GM21447 (cell line): ENCODE measurements at regions not wholly inside any gene's neighbourhood (a gene's known extent, or its start where the extent isn't known, plus 50 kb on each side); places are given as distances from the start of the nearest gene placed in this dataset.
"Not testable (repeated sequence)": the region's sequence is repeated elsewhere in the genome, so short reads cannot be mapped to it uniquely, and the experiment has no call there.

Source experiments
- ATAC-seq: cut with Tn5 transposase; IDR thresholded peaks from one replicate; pipeline ENCODE4 v1.9.1; 2021; ENCODE audit not compliant: unreplicated experiment

- ATAC-seq = no peak
Observed at GRCh38 chr1:4062560-4062959, 162.5 kb upstream of the C1orf174 start.

- no peak for ATAC-seq
Observed at GRCh38 chr1:4062992-4063391, 162.9 kb upstream of the C1orf174 start.

- ATAC-seq = no peak
Observed at GRCh38 chr1:4063516-4063915, 163.4 kb upstream of the C1orf174 start.

GRCh38 chr1:4064150-4064889, 164.2 kb upstream of the C1orf174 start:
- ATAC-seq = no peak

- no peak for ATAC-seq
Observed at GRCh38 chr1:4066860-4067599, 167.0 kb upstream of the C1orf174 start.

GRCh38 chr1:4068076-4068475, 168.0 kb upstream of the C1orf174 start:
- no peak for ATAC-seq

- no peak for ATAC-seq
Observed at GRCh38 chr1:4071653-4072052, 171.6 kb upstream of the C1orf174 start.

GRCh38 chr1:4072481-4073153, 172.5 kb upstream of the C1orf174 start:
- no peak for ATAC-seq

GRCh38 chr1:4075436-4076225, 175.6 kb upstream of the C1orf174 start:
- no peak for ATAC-seq

- no peak for ATAC-seq
Observed at GRCh38 chr1:4076346-4076745, 176.3 kb upstream of the C1orf174 start.

GRCh38 chr1:4078091-4078962, 178.3 kb upstream of the C1orf174 start:
- not testable (repeated sequence) for ATAC-seq

- no peak for ATAC-seq
Observed at GRCh38 chr1:4079815-4080214, 179.7 kb upstream of the C1orf174 start.

GRCh38 chr1:4081806-4082711, 182.0 kb upstream of the C1orf174 start:
- no peak for ATAC-seq

- no peak for ATAC-seq
Observed at GRCh38 chr1:4083231-4084047, 183.4 kb upstream of the C1orf174 start.

- ATAC-seq = no peak
Observed at GRCh38 chr1:4084048-4084431, 184.0 kb upstream of the C1orf174 start.

- ATAC-seq = no peak
Observed at GRCh38 chr1:4084446-4084845, 184.4 kb upstream of the C1orf174 start.

GRCh38 chr1:4084896-4085295, 184.8 kb upstream of the C1orf174 start:
- no peak for ATAC-seq

GRCh38 chr1:4085546-4085945, 185.5 kb upstream of the C1orf174 start:
- no peak for ATAC-seq
